ENCODE measurements at regions not wholly inside any gene's neighbourhood (a gene's known extent, or its start where the extent isn't known, plus 50 kb on each side); places are given as distances from the start of the nearest gene placed in this dataset.
"Not testable (repeated sequence)": the region's sequence is repeated elsewhere in the genome, so short reads cannot be mapped to it uniquely, and the experiment has no call there.

DNA sequence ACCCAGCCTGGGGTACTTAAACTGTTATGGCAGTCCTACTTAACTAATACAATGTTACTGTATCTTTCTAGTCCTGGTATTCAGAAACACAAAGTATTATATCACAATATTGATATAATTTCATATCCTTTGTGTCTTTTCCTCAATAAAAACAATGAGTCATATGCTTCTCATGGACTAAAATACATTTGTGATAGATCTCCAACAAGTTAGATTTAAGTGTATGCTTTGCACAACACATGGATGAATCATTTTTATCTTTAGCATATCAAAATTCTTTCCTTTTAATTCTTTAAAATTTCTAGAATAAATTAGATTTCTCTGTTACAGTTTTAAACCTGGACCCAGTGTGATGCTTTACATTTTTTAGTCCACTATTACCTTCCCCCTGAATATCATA is 1357.8 kb upstream of the ATXN8OS start:
- DNase-seq: no peak

GRCh38 chr13:68748038-68748437 is 1359.6 kb upstream of the ATXN8OS start:
- no peak for DNase-seq

DNA sequence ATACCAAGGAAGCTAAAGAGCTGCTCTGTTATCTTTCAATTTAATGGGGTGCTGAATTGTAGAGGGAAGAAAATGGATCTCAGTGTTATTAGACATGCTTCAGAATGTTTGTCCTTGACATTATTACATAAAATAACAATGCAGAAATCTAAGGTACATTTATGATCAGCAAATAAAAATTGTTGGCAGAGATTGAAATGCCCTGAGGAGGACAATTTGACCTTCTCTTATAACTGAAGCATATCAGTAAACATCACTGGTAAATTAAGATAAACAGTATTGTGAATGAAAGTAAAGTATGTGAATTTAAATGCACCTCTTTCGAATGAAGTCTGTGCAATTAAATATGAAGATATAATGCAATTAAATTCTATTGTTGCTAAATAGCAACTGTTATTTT is 1362.1 kb upstream of the ATXN8OS start:
- DNase-seq: no peak

DNA sequence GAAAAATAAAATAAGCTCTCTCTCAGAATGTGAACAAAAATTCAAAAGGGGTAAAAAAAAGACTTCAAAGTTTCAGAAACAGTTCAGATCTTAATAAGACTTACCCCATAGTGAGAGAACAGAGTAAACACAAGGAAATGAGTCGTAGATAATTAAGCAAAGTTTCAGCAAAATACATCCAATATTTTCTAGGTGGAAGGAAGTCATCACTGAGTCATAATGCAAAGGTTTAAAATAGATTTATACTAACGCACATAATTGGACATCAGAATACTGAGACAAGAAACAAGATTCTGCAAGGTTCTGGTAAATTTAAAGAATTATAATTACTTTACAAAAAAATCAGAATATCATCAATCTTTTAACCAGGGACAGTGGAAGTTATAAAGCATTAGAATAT is 1370.7 kb upstream of the ATXN8OS start:
- no peak for DNase-seq

GRCh38 chr13:68727798-68728197 is 1379.8 kb upstream of the ATXN8OS start:
- no peak for DNase-seq

- DNase-seq: no peak
Measured at GRCh38 chr13:68727165-68727564, 1380.5 kb upstream of the ATXN8OS start.

DNA sequence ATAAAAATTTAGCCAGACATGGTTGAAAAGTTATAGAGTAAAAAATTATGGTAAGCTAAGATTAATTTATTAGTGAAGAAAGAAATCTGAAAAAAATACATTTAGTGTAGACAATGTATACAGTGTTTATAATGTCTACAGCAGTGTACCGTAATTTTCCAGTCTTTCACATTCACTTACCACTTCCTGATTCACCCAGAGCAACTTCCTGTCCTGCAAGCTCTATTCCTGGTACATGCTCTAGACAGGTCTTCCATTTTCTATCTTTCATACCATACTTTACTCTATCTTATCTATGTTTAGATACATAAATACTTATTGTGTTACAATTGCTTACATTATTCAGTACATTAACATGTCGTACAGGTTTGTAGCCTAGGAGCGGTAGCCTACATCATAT is 1387.8 kb upstream of the ATXN8OS start:
- DNase-seq: no peak

DNA sequence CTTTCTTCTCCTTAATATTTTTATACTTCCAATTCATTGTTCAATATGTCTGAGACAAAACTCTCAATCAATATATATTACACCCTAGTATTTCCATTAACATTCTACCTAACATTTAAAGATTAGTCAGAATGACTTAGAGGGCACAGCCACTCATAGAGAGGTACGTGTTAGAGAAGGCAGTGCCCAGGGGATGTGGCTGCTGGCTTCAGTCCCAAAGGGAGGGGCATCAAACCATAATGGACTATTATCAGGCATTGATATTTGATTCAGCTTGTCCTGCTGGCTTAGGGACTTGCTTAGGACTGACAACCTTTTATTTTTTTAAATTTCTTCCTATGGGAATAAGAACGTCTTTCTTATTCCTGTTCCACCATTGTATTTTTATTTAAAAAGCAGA is 1392.0 kb upstream of the ATXN8OS start:
- no peak for DNase-seq

DNA sequence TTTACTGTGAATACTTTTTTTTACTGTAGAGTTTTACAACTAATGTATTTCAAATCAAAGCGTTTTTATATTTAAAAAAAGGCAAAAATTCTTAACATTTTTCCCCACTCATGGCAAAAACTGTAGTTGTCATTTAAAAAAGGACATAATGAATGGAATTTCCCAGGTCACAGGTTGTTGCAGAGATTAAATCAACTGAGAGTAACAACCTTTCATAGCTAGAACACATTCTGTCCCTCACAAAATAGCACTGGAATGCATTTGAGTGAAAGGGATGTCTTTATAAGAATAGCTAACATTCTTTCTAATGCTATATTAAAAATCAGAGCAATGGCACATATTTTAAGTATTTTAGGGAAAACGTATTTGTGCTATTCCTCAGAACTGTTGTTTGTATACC is 1393.3 kb upstream of the ATXN8OS start:
- no peak for DNase-seq

DNA sequence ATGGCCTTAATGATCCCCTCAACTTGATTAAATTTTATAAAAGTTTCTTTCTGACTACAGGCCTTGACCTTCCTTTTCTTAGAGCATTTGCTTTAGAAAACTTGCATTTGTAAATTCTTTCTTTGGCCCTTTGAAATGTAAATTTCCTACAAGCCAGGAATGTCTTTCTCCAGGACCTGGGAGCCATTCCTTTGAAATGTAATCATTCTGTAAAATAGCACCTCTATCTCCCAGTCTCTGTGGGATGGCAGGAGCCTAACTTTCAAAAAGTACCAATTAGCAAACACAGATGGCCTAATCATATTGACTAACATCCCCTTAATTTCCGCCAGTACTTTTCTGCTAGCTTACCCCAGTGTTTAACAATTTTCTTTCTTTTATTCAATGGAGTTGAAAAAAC is 1394.2 kb upstream of the ATXN8OS start:
- DNase-seq: no peak

- no peak for DNase-seq
Measured at GRCh38 chr13:68708336-68708908, 1399.2 kb upstream of the ATXN8OS start.

GRCh38 chr13:68706044-68706443 is 1401.6 kb upstream of the ATXN8OS start:
- not testable (repeated sequence) for DNase-seq

DNA sequence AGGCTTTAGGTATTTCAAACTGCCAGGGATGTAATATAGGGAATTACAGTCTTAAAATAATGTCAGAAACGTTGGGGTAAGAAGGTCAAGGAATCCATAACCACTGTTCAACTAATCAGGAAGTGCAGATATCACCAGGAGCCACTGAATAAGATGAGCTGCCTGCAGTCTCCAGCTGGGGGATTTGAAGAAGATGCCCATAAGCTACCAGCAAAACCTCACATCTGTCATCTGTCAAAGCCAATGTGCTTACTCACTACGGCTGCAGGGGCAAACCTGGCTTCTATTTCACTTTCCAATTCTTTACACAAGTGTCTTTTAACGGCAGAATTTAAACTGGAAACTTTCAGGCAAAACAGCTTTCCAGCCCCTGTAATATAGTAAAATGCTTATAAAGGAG is 1410.1 kb upstream of the ATXN8OS start:
- DNase-seq: no peak

GRCh38 chr13:68696907-68697306 is 1410.7 kb upstream of the ATXN8OS start:
- no peak for DNase-seq

DNA sequence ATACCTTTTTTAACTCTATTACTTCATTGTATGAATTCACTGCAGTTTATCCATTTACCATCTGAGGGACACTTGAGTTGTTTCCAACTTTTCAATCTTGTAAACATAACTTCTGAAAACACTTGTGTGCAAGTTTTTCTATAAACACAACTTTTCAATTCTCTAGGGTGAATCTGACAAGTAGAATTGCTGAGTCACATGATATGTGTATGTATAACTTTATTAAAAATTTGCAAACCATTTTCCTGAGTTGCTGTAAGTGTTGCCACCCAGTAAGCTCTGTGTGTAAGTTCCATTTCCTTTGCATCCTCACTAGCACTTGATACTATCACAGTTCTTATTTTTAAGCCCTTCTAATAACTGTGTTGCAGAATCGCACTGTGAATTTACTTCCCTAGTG is 1415.6 kb upstream of the ATXN8OS start:
- DNase-seq: no peak

DNA sequence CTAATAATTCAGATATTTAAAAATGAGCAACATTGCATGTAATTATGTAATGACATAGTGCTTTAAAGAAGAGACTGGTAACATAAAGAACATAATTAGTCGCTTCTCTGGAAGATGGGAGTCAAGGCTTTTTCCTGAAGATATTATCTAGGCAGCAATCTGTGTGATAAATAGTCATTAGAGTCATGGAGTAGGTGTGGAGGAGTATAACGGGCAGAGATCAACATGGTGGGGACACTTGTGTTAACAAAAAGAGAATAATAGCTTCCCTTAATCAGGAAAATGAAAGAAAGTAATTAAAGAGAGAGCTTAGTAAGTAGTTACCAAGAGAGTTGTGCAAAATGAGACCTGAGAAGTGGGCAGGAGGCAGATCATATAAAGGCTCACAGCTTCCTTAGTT is 1417.1 kb upstream of the ATXN8OS start:
- no peak for DNase-seq

GRCh38 chr13:68676513-68677115 is 1431.0 kb upstream of the ATXN8OS start:
- DNase-seq: no peak

DNA sequence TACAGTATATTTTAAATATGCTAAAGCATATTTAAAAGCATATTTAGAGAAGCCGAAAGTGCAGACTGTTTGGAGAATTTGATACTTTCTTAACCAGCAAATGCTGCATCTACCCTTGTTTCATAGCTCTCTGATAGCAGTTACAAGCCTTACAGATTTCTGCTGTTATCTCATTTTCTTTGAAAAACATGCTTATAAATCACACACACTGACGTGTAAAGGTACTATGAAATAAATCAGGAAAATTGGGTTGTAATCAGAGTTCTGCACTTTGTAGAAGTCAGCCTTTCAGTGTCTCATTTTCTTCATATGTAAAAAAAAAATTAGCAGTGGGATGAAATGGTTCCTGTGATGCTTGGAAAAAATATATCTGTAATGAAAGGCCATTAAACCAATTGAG is 1432.4 kb upstream of the ATXN8OS start:
- DNase-seq: no peak

DNA sequence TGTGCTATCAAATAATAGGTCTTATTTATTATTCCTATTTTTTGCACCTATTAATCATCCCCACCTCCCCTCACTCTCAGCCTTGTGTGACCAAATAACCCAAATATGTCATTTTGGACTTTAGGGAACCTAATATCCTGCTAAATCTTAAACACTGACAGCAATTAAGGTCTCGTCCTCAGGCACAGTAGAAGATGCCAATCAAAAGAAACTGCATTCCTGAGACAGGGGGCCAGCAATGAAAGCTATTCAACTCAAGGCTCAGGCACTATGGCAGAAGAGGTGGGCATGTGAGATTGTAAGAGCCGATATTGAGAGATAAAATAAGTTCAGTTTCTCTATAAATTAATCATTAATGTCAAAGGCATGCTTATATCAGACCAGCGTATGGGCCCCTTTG is 1437.7 kb upstream of the PCDH9 start:
- no peak for DNase-seq

GRCh38 chr13:68666774-68667397 is 1436.8 kb upstream of the PCDH9 start:
- DNase-seq: no peak

- DNase-seq: no peak
Measured at GRCh38 chr13:68645814-68646213, 1415.7 kb upstream of the PCDH9 start.

GRCh38 chr13:68644611-68645010 is 1414.5 kb upstream of the PCDH9 start:
- no peak for DNase-seq

DNA sequence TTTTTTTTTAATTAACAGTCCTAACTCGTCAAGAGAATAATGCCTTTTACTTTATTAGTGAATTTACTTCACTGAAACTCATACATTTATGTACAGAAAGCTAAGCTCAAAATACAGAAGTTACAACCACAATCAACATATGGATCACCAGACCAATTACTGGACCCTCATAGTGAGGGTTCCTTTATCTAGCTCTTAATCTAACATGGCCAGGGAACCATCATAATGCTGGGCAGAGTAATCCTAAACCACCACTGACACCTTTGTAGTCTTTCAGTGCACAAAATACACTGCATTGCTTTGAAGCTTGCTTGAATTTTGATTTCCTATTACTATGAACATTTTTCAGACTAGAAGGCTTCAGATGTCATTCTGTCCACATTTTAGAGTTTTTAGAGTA is 1406.6 kb upstream of the PCDH9 start:
- no peak for DNase-seq

DNA sequence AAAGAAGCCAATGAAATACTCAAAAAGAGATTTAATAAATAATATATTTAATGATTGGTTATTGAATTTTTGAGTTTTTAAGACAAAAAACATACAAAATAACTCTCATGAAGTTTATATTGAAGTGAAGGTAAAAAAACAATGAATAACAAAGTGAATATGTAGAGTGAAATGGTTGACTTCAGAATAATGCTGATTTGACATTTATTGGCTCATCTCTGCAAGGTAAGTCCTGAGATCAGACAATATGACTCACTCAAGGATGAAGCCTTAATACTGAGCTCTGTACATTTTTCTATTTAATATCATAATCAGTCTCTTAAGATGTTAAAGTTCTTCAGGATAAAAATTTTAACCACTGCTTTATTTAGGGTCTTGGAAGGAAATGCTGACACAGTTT is 1398.9 kb upstream of the PCDH9 start:
- no peak for DNase-seq

DNA sequence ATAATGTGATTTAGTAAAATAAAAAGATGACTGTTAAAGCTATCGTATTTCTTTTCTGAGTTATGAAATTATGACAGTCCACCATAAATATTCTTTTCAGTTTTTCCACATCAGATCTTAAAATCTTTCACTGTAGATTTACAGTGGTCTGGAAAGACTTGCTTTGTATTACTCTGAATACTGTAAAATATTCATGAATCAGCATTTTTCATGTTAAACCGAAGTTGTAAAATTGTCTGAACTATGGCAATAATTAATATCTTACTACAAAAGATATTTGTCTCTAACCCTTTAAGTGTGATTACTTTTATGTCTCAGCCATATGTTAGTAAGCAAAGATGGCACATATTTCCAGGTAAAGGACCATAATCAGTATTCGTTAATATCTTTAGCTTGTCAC is 1397.2 kb upstream of the PCDH9 start:
- no peak for DNase-seq
